AG09319 (cell line): ENCODE measurements at regions not wholly inside any gene's neighbourhood (a gene's known extent, or its start where the extent isn't known, plus 50 kb on each side); places are given as distances from the start of the nearest gene placed in this dataset.

Experiments used
- DNase-seq: peaks from one replicate; pipeline ENCODE4 v3.0.0-alpha.2; 2010; ENCODE audit warnings: low read depth; ENCODE audit errors: extremely low read depth
- CTCF ChIP-seq: IDR thresholded peaks from 2 replicates; pipeline ENCODE4 v1.5.1; 2011; ENCODE audit warnings: low read depth, mild to moderate bottlenecking, inconsistent platforms, low read length, moderate library complexity

DNA sequence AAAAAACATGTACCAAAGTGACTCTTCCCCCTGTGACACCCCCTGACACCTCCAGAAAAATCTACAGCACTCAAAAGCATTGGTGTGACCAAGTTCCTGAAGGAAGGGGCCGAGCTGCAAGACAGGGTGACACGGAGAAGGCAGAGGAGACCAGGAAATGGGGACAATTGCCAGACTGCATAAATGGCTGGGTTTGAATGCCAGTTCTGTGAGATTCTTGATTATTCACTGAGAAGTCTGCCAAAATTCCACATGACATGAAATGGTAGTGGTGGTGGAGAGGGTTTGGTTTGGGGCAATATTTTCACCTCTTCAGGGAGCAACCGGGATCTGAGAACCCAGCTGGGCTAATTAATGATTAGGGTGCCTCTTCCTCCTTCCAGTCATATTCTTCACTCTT is 178.5 kb downstream of the ARL4C start:
- DNase-seq: no peak
- TF ChIP-seq CTCF: no peak

GRCh38 chr2:234313558-234313957 is 183.3 kb downstream of the ARL4C start:
- DNase-seq: no peak
- no peak for TF ChIP-seq CTCF

DNA sequence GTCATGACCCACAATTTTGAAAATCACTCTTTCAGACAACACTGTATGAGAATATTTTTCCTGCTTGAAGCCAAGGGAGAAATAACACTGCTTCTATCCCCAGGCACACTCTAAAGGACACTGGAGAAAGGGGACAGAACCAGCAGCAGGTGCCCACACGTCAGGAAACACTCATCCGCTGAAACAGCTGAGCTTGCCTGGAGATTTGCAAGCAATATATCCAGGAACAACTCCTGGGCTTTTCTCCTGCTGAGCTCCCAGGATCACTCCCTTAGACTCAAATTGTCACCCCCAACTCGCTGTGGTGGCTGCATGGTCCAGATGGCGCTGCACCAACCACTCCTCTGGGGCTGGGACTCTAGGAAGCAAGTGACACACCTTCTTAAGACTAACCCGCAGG is 186.7 kb downstream of the ARL4C start:
- TF ChIP-seq CTCF: no peak
- DNase-seq: no peak

GRCh38 chr2:234309431-234309830 is 187.4 kb downstream of the ARL4C start:
- DNase-seq: no peak
- no peak for TF ChIP-seq CTCF

GRCh38 chr2:234308813-234309195 is 188.1 kb downstream of the ARL4C start:
- TF ChIP-seq CTCF: no peak
- no peak for DNase-seq

- TF ChIP-seq CTCF: no peak
- DNase-seq: no peak
These were observed 188.6 kb downstream of the ARL4C start for GRCh38 chr2:234308073-234308812.

- no peak for TF ChIP-seq CTCF
- DNase-seq: no peak
These were observed 189.4 kb downstream of the ARL4C start for GRCh38 chr2:234307322-234307961.
